Fibroblast of lung (primary cell): ENCODE measurements at regions not wholly inside any gene's neighbourhood (a gene's known extent, or its start where the extent isn't known, plus 50 kb on each side); places are given as distances from the start of the nearest gene placed in this dataset.

Experiments
- CTCF ChIP-seq, 2 donors: IDR thresholded peaks in 1 of 2; conservative IDR thresholded peaks in 1 of 2; 1 replicate in 1 of 2; 2 replicates in 1 of 2; pipeline ENCODE4 v1.5.1; 2011 to 2012; ENCODE audit warnings: low read length in 2 of 2, control low read depth in 1 of 2, inconsistent platforms in 1 of 2, low read depth in 1 of 2, mild to moderate bottlenecking in 1 of 2
- EZH2 ChIP-seq: IDR thresholded peaks from 2 replicates; pipeline ENCODE4 v1.5.1; 2012; ENCODE audit warnings: low read length, control low read depth, mild to moderate bottlenecking; ENCODE audit errors: missing control alignments

DNA sequence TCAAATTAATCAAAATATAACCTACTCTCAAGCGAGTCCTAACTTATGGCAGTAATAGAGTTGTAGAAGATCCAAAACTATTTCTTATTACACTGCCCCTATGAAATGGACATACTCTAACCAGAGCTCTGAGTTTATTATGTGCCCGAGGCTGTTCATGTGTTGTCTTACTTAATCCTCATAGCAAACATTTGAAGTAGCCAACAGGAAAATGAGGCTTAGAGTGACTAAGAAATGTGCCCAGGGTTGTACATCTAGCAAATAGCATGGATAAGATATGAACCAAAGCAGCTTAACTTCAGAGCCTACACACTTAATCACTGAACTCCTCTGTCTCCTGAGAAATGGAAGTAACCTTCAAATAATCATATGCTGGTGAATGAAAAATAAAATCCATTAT, 1551.7 kb downstream of the MAT2B start:
- no peak for TF ChIP-seq CTCF (conservative IDR thresholded peaks at IDR 0.05 in 1 of 2, IDR thresholded peaks at IDR 0.05 in 1 of 2; ENCODE audit: low read depth in 1 of 2, low read length in 2 of 2)
- TF ChIP-seq EZH2 = no peak
